ENCODE measurements at regions not wholly inside any gene's neighbourhood (a gene's known extent, or its start where the extent isn't known, plus 50 kb on each side); places are given as distances from the start of the nearest gene placed in this dataset.
"Not testable (repeated sequence)": the region's sequence is repeated elsewhere in the genome, so short reads cannot be mapped to it uniquely, and the experiment has no call there.

DNA sequence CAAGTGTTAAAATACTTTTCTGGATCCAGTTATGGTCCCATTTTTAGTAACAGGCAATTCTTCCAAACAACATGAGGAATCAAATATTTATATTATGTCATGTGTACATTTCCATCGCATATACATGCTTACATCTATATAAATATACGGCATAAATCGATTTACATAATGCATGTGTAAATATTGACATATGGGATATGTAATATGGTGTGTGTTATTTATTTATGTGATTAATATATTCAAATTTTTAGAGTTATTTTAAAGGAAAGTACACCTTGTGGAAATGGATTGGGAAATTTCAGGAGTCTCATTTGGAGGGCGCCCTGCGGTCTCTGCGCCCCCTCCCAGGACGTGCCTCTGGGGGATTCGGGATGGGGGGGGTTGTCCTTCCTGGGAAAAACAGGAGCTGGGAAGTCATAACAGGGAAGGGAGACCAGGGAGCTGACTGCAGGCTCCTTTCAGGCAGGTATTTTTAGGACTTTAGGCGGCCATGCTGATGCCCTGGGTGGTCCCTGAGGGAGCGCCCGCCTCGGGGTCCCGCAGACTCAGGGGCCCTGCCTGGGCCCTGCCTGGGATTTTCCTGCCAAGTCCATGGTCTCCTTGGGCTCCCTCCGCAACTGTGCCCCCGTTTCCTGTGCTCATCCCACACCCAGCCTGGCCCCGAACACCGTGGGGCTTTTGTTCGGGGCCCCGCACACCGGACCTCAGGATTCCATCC is 82.7 kb upstream of the SFSWAP start:
- TF ChIP-seq CTCF (IDR thresholded peaks at IDR 0.05; ENCODE audit: extremely low read depth, missing control alignments): no peak
- no peak for DNase-seq (ENCODE audit: low spot score)

- no peak for TF ChIP-seq CTCF (IDR thresholded peaks at IDR 0.05; ENCODE audit: extremely low read depth, missing control alignments)
- no peak for DNase-seq (ENCODE audit: low spot score)
Measured at GRCh38 chr12:131628766-131629448, 82.0 kb upstream of the SFSWAP start.

GRCh38 chr12:131631230-131631629 is 79.7 kb upstream of the SFSWAP start:
- no peak for DNase-seq (ENCODE audit: low spot score)
- TF ChIP-seq CTCF (IDR thresholded peaks at IDR 0.05; ENCODE audit: extremely low read depth, missing control alignments): no peak

DNA sequence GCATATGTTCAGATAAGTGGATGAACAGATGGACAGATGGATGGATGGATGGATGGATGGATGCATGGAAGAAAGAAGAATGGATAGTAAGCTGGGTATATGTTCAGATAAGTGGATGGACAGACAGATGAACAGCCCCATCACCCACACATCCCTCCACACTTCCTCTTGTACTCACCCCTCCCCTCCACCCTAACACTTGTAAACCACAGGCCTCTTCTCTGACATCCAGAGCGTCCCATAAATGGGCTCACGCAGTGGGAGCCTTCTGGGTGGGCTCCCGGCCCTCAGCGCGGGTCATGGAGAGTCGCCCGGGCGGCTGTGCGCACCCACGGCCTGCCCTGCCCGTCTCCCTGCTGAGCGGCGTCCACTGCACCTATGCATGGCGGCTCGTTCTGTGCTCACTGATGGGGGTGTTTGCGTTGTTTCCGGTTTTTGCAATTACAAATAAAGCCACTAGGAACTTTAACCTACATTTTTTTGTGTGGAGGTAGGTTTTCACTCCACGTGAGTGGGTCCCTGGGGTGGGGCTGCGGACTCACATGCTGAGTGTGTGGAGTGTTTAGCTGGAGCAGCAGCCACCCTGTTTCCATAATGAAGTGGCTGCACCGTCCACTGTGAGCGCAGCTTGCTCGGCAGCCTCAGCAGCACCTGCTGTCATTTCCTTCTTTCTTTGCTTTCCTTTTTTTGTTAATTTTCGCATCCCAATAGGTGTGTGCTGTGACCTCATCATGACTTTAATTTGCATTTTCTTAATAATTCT is 78.8 kb upstream of the SFSWAP start:
- DNase-seq (ENCODE audit: low spot score): not testable (repeated sequence)

GRCh38 chr12:131632652-131633023 is 78.3 kb upstream of the SFSWAP start:
- DNase-seq (ENCODE audit: low spot score): not testable (repeated sequence)

- not testable (repeated sequence) for DNase-seq (ENCODE audit: low spot score)
Measured at GRCh38 chr12:131633610-131634009, 77.3 kb upstream of the SFSWAP start.

DNA sequence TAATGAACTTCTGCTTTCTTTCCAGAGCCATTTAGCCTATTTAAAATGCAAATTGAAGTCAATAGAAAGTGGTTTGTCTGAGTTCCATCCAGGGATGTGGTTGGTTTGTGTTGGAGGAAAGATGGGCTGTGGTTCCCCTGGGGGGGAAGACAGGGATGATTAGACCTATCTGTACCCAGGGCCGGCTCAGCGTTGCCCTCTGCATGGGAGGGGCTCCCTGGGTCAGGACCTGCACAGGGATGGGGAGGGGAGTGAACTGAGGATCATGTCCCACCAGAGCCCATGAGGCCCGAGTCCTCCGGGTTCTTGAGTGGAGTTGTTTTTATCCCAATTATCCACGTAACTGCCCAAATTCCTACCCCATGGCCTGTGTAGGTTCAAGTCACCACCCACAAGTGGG is 76.9 kb upstream of the SFSWAP start:
- TF ChIP-seq CTCF (IDR thresholded peaks at IDR 0.05; ENCODE audit: extremely low read depth, missing control alignments): no peak
- DNase-seq (ENCODE audit: low spot score): no peak

DNA sequence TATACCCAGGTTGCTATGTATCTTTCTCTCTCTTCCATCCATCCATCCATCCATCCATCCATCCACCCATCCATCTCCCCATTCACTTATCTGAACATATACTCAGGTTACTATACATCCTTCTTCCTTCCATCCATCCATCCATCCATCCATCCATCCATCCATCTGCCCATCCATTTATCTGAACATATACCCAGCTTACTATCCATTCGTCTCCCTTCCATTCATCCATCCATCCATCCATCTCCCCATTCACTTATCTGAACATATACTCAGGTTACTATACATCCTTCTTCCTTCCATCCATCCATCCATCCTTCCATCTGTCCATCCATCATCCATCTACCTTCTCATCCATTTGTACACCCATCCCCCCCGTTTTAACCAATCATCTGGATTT is 75.9 kb upstream of the SFSWAP start:
- not testable (repeated sequence) for DNase-seq (ENCODE audit: low spot score)

DNA sequence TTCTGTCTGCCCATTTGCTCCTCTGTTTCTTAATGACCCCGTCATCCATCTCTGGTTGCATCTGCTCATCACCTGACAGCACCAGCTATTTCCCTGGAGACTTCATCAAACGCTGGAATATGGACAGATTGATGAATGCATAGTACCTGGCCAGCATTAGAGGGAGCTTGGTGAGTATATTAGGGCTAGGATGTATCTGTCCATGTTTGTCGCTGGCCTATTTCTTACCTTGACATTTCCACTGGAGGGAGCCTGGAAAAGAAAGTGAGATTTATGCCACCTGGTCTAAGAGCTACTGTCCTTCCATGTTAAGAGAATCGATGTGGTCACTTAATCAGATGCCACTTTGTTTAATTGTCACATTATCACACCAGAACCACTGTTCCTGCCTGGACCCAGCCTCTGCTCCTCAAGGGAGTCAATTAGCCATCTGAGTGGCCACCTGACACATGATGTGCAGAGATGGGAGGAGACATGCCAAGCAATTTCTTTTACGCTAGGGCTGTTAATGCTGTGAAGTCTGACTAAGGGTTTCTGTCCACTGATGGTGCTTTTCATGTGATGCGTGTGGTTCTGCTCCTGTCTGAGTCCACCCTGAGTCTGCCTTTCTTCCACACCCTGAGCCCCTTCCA is 75.3 kb upstream of the SFSWAP start:
- no peak for TF ChIP-seq CTCF (IDR thresholded peaks at IDR 0.05; ENCODE audit: extremely low read depth, missing control alignments)
- no peak for DNase-seq (ENCODE audit: low spot score)

All from GM20000 (cell line).